OCI-LY3 (cell line): ENCODE measurements at regions not wholly inside any gene's neighbourhood (a gene's known extent, or its start where the extent isn't known, plus 50 kb on each side); places are given as distances from the start of the nearest gene placed in this dataset.

ENCODE experiments used
- EZH2phosphoT487 ChIP-seq: fragments of 200-600 bp; shearing (Covaris generic); IDR thresholded peaks from 2 replicates; pipeline ENCODE4 v1.6.1; 2018; ENCODE audit warnings: antibody characterized with exemption, mixed run types, low read depth
- TF ChIP-seq, protein P1 (sequence below): fragments of 200-600, 300-600 bp; sonication (generic); IDR thresholded peaks from 2 replicates; pipeline ENCODE4 v1.5.1; 2014; ENCODE audit warnings: antibody characterized with exemption, low read length, low read depth

DNA sequence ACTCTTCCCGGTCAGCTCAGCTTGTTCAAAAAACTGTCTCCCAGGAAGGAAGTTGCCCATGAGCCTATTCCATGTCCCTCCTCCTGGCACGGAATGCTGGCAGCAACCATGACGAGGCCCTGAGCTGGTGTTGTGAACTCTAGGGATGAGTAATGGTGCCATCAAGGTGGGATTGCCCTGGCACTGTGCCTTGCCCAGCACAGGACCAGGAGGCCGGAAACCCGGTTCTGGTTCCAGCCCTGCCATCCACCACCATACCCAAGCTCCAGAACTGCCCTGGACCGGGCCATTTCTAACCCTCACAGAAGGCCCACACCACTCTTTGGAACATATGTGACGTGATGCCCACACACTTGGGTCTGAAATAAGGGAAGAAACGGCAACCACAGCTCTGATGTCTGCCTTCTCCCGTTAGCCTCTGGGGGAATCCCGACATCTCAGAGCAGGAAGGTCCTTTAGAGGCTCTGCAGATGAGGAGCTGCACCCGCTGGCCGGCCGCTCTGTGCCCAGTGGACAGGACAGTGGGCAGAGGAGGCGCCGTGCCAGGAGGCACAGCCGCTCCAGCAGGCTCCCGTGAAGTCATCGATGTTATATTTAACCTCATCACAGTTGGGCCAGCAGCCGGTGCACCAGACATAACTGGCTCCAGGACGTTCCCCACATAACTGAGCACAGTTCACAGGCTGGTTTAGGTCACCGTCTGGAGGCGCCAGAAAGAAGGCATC, 462.1 kb upstream of the ID2 start:
- TF ChIP-seq, protein P1, sequence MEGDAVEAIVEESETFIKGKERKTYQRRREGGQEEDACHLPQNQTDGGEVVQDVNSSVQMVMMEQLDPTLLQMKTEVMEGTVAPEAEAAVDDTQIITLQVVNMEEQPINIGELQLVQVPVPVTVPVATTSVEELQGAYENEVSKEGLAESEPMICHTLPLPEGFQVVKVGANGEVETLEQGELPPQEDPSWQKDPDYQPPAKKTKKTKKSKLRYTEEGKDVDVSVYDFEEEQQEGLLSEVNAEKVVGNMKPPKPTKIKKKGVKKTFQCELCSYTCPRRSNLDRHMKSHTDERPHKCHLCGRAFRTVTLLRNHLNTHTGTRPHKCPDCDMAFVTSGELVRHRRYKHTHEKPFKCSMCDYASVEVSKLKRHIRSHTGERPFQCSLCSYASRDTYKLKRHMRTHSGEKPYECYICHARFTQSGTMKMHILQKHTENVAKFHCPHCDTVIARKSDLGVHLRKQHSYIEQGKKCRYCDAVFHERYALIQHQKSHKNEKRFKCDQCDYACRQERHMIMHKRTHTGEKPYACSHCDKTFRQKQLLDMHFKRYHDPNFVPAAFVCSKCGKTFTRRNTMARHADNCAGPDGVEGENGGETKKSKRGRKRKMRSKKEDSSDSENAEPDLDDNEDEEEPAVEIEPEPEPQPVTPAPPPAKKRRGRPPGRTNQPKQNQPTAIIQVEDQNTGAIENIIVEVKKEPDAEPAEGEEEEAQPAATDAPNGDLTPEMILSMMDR: no peak
- TF ChIP-seq EZH2phosphoT487: no peak
